ENCODE measurements at regions not wholly inside any gene's neighbourhood (a gene's known extent, or its start where the extent isn't known, plus 50 kb on each side); places are given as distances from the start of the nearest gene placed in this dataset.
A peak's percentile ranks its signal among the peaks of the same experiment; 100 is the strongest.

DNA sequence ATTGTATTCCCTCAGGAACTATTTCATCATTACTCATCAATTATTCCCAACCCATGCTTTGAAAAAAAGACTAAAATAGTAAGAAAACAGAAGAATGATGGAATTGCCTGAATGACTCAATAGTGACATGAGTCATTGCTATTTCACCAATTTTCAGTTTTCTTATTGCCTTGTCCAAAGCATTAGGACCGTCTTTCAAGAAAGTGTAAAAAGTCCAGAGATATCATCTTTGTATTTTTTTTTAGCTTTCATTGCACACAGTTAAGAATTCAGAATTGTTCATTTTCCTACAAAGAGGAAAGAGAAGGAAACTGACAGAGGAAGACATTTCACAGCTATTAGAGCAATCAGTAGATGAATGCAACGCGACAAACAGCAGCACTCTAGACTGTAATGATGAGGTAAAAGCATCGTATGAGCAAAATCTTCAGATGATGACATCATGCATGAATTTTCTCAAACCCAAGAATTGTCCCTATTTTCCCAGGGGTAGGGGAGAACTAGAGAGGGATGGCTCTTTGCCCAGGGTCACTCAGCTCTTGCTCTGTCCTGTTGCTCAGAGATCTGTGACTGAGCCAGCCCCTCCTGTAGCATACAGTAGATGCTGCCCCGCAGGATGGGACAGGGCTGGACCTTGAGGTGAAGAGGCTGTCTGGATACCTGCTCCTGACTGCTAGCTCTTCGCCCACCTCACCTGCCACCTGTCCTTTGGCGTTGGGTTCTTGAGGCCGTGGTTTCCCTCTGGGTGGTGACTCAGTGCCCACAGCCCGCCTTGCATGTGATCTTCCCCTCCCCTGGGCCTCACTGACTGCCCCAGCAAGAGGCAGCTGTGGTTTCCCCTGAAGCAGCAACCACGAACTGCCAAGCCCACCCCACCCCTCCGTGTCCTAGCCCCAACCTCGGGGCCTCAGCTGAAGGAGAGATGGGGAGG lies 84.8 kb downstream of the PPCDC start (continued):
- TF ChIP-seq ZNF16 (tag by site-specific recombination; IDR thresholded peaks at IDR 0.05; ENCODE audit: low read depth) (no peak), REPIN1 (tag by site-specific recombination; IDR thresholded peaks at IDR 0.05; ENCODE audit: low read depth) (no peak), ZNF785 (tag by site-specific recombination; IDR thresholded peaks at IDR 0.05) (no peak), ZNF114 (tag by site-specific recombination; IDR thresholded peaks at IDR 0.05) (no peak), ZNF701 (tag by site-specific recombination; IDR thresholded peaks at IDR 0.05) (no peak), SALL2 (tag by site-specific recombination; IDR thresholded peaks at IDR 0.05; ENCODE audit: borderline replicate concordance) (no peak), ZNF626 (tag by site-specific recombination; IDR thresholded peaks at IDR 0.05) (no peak), ZNF585B (tag by site-specific recombination; IDR thresholded peaks at IDR 0.05) (no peak), ZNF311 (tag by site-specific recombination; IDR thresholded peaks at IDR 0.05; ENCODE audit: borderline replicate concordance) (no peak), ZNF132 (tag by site-specific recombination; IDR thresholded peaks at IDR 0.05; ENCODE audit: borderline replicate concordance) (no peak), SP3 (tag by site-specific recombination; IDR thresholded peaks at IDR 0.05) (no peak), ZNF629 (tag by site-specific recombination; IDR thresholded peaks at IDR 0.05) (peak; percentile 94), GLIS2 (tag by site-specific recombination; IDR thresholded peaks at IDR 0.05) (peak; percentile 49; the same call in 1 of the 2 replicates), ZNF266 (tag by site-specific recombination; IDR thresholded peaks at IDR 0.05; ENCODE audit: low read depth) (no peak), ZNF324 (tag by site-specific recombination; IDR thresholded peaks at IDR 0.05) (no peak), ZNF791 (tag by site-specific recombination; IDR thresholded peaks at IDR 0.05) (no peak), ZXDB (tag by site-specific recombination; IDR thresholded peaks at IDR 0.05) (no peak), OVOL3 (tag by site-specific recombination; IDR thresholded peaks at IDR 0.05) (no peak), KLF16 (tag by site-specific recombination; IDR thresholded peaks at IDR 0.05) (peak; percentile 19; the same call in 1 of the 2 replicates), ZNF391 (tag by site-specific recombination; IDR thresholded peaks at IDR 0.05; ENCODE audit: borderline replicate concordance, low read depth) (no peak), KLF7 (tag by site-specific recombination; IDR thresholded peaks at IDR 0.05; ENCODE audit: borderline replicate concordance) (no peak), ZNF76 (tag by site-specific recombination; IDR thresholded peaks at IDR 0.05; ENCODE audit: borderline replicate concordance, low read depth) (no peak)
- TF ChIP-seq, protein P1, sequence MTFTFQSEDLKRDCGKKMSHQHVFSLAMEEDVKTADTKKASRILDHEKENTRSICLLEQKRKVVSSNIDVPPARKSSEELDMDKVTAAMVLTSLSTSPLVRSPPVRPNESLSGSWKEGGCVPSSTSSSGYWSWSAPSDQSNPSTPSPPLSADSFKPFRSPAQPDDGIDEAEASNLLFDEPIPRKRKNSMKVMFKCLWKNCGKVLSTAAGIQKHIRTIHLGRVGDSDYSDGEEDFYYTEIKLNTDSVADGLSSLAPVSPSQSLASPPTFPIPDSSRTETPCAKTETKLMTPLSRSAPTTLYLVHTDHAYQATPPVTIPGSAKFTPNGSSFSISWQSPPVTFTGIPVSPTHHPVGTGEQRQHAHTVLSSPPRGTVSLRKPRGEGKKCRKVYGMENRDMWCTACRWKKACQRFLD (tag by site-specific recombination; IDR thresholded peaks at IDR 0.05): no peak
- TF ChIP-seq, protein P2, sequence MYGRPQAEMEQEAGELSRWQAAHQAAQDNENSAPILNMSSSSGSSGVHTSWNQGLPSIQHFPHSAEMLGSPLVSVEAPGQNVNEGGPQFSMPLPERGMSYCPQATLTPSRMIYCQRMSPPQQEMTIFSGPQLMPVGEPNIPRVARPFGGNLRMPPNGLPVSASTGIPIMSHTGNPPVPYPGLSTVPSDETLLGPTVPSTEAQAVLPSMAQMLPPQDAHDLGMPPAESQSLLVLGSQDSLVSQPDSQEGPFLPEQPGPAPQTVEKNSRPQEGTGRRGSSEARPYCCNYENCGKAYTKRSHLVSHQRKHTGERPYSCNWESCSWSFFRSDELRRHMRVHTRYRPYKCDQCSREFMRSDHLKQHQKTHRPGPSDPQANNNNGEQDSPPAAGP (tag by site-specific recombination; IDR thresholded peaks at IDR 0.05): peak; percentile 41; the same call in 1 of the 2 replicates
- TF ChIP-seq, protein P3, sequence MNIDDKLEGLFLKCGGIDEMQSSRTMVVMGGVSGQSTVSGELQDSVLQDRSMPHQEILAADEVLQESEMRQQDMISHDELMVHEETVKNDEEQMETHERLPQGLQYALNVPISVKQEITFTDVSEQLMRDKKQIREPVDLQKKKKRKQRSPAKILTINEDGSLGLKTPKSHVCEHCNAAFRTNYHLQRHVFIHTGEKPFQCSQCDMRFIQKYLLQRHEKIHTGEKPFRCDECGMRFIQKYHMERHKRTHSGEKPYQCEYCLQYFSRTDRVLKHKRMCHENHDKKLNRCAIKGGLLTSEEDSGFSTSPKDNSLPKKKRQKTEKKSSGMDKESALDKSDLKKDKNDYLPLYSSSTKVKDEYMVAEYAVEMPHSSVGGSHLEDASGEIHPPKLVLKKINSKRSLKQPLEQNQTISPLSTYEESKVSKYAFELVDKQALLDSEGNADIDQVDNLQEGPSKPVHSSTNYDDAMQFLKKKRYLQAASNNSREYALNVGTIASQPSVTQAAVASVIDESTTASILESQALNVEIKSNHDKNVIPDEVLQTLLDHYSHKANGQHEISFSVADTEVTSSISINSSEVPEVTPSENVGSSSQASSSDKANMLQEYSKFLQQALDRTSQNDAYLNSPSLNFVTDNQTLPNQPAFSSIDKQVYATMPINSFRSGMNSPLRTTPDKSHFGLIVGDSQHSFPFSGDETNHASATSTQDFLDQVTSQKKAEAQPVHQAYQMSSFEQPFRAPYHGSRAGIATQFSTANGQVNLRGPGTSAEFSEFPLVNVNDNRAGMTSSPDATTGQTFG (tag by site-specific recombination; IDR thresholded peaks at IDR 0.05; ENCODE audit: borderline replicate concordance): no peak; the same call in 1 of the 2 replicates
- TF ChIP-seq, protein P4, sequence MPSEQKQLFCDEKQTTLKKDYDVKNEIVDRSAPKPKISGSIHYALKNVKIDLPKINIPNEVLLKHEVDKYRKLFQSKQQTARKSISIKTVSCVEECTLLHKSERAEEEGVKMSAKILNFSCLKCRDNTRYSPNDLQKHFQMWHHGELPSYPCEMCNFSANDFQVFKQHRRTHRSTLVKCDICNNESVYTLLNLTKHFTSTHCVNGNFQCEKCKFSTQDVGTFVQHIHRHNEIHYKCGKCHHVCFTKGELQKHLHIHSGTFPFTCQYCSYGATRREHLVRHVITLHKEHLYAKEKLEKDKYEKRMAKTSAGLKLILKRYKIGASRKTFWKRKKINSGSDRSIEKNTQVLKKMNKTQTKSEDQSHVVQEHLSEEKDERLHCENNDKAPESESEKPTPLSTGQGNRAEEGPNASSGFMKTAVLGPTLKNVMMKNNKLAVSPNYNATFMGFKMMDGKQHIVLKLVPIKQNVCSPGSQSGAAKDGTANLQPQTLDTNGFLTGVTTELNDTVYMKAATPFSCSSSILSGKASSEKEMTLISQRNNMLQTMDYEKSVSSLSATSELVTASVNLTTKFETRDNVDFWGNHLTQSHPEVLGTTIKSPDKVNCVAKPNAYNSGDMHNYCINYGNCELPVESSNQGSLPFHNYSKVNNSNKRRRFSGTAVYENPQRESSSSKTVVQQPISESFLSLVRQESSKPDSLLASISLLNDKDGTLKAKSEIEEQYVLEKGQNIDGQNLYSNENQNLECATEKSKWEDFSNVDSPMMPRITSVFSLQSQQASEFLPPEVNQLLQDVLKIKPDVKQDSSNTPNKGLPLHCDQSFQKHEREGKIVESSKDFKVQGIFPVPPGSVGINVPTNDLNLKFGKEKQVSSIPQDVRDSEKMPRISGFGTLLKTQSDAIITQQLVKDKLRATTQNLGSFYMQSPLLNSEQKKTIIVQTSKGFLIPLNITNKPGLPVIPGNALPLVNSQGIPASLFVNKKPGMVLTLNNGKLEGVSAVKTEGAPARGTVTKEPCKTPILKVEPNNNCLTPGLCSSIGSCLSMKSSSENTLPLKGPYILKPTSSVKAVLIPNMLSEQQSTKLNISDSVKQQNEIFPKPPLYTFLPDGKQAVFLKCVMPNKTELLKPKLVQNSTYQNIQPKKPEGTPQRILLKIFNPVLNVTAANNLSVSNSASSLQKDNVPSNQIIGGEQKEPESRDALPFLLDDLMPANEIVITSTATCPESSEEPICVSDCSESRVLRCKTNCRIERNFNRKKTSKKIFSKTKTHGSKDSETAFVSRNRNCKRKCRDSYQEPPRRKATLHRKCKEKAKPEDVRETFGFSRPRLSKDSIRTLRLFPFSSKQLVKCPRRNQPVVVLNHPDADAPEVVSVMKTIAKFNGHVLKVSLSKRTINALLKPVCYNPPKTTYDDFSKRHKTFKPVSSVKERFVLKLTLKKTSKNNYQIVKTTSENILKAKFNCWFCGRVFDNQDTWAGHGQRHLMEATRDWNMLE (tag by site-specific recombination; conservative IDR thresholded peaks at IDR 0.05; ENCODE audit: low read depth): no peak
- TF ChIP-seq, protein P5, sequence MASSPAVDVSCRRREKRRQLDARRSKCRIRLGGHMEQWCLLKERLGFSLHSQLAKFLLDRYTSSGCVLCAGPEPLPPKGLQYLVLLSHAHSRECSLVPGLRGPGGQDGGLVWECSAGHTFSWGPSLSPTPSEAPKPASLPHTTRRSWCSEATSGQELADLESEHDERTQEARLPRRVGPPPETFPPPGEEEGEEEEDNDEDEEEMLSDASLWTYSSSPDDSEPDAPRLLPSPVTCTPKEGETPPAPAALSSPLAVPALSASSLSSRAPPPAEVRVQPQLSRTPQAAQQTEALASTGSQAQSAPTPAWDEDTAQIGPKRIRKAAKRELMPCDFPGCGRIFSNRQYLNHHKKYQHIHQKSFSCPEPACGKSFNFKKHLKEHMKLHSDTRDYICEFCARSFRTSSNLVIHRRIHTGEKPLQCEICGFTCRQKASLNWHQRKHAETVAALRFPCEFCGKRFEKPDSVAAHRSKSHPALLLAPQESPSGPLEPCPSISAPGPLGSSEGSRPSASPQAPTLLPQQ (tag by site-specific recombination; IDR thresholded peaks at IDR 0.05): peak; percentile 42; the same call in 1 of the 2 replicates
